Nephron progenitor cell (in vitro differentiated cells): ENCODE measurements at regions not wholly inside any gene's neighbourhood (a gene's known extent, or its start where the extent isn't known, plus 50 kb on each side); places are given as distances from the start of the nearest gene placed in this dataset.

Experiments used
- DNase-seq: peaks from one replicate; pipeline ENCODE4 v3.0.0; 2021
- H3K27ac Mint-ChIP-seq: 2 replicates; pipeline ENCODE4 v1.8.0; 2021; ENCODE audit warnings: mild to moderate bottlenecking, moderate library complexity, mixed read lengths
- H3K27me3 Mint-ChIP-seq: 2 replicates; pipeline ENCODE4 v1.8.0; 2021; ENCODE audit warnings: mild to moderate bottlenecking, low read depth, mixed read lengths; ENCODE audit not compliant: poor library complexity
- H3K36me3 Mint-ChIP-seq: 2 replicates; pipeline ENCODE4 v1.8.0; 2021; ENCODE audit warnings: low read depth, mixed read lengths
- H3K4me1 Mint-ChIP-seq: 2 replicates; pipeline ENCODE4 v1.8.0; 2021; ENCODE audit warnings: mixed read lengths
- H3K4me3 Mint-ChIP-seq: 2 replicates; pipeline ENCODE4 v1.8.0; 2021; ENCODE audit warnings: mild to moderate bottlenecking, moderate library complexity, mixed read lengths
- H3K9me3 Mint-ChIP-seq: 2 replicates; pipeline ENCODE4 v1.8.0; 2021; ENCODE audit warnings: mild to moderate bottlenecking, moderate library complexity, mixed read lengths
- TF ChIP-seq, protein P1 (sequence below): fragments of 200-600 bp; sonication (generic); IDR thresholded peaks from 2 replicates; pipeline ENCODE4 v1.5.0; 2021; ENCODE audit warnings: antibody characterized with exemption

DNA sequence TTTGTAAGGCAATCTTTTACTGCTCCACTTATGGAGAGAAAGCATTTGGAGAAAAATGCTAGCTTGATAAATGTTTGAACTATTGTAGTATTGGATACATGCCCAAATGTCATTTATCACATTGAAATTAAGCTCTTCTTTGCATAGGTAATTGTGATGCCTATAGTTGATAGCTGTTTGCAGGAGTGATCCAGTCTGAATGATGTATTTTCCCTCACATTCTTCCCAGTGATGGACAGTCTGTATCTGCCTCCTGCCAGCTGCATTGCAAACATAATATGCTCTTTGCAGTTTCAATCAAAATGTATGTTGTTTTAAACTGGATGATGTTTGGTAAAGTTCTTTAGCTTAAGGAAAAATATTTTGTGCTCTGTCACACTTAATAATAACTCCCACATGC is 89.8 kb downstream of the EDNRB start:
- no peaks in the 10 kb centered on the region for H3K36me3 Mint-ChIP-seq
- H3K9me3 Mint-ChIP-seq = no peaks in the 10 kb centered on the region
- no peaks in the 10 kb centered on the region for H3K27me3 Mint-ChIP-seq
- H3K4me1 Mint-ChIP-seq = no peaks in the 10 kb centered on the region
- TF ChIP-seq, protein P1, sequence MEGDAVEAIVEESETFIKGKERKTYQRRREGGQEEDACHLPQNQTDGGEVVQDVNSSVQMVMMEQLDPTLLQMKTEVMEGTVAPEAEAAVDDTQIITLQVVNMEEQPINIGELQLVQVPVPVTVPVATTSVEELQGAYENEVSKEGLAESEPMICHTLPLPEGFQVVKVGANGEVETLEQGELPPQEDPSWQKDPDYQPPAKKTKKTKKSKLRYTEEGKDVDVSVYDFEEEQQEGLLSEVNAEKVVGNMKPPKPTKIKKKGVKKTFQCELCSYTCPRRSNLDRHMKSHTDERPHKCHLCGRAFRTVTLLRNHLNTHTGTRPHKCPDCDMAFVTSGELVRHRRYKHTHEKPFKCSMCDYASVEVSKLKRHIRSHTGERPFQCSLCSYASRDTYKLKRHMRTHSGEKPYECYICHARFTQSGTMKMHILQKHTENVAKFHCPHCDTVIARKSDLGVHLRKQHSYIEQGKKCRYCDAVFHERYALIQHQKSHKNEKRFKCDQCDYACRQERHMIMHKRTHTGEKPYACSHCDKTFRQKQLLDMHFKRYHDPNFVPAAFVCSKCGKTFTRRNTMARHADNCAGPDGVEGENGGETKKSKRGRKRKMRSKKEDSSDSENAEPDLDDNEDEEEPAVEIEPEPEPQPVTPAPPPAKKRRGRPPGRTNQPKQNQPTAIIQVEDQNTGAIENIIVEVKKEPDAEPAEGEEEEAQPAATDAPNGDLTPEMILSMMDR = no peak
- no peak for DNase-seq
- H3K4me3 Mint-ChIP-seq = no peak overlapping the region
- no peak overlapping the region for H3K27ac Mint-ChIP-seq

DNA sequence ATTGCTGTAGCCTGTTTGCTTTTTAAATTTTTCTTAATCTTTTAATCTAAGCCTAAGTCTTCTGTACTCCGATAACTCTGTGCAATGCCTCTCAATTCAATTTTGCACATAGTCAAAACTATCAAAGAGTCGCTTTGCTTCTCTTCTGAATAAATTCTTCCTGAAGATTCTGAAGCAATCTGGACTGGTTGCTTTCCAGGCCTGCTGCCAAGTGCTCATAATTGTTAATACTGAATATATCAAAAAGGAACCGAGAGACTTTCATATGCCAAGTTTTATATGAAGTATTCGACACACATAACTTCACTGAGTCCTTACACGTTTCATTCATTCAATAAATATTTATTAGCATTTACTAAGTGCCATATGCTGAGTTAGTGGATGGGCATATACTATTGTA is 91.3 kb downstream of the EDNRB start:
- Mint-ChIP-seq H3K27me3 (no peaks in the 10 kb centered on the region), H3K27ac (no peak overlapping the region), H3K36me3 (no peaks in the 10 kb centered on the region), H3K4me1 (no peaks in the 10 kb centered on the region), H3K4me3 (no peak overlapping the region), H3K9me3 (no peaks in the 10 kb centered on the region)
- no peak for DNase-seq
- TF ChIP-seq, protein P1 = no peak

DNA sequence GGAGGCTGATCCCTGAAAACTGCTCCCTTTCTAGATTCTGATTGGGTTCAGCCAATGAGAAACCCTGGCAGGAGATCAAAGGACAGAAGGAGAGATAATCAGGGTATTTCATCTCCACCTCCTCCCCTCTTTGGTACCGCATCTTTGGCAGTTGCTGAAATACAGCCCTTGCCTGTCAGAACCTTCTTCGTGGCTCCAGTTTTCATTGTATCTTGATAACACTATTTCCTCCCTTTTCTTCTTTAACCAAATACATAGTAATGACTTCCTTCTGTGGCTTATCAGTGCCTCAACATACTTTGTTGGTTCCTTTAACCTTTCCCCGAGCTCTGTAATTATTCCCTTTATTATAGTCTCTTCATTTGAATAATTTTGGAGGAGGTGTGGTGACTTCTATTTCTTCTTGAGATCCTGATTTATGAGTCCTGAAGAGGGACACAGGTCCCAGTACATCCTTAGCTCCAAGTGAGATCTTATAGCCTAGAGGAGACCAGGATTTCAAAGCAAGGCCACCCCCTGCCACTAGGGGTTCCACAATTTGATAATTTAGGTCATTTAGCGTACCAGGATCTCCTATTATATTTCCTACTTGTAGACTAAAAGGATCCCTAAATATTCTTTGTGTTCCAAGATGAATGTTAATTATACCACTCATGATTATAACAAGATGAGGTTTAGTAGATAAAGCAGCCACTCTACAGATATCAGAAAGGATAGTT is 98.0 kb downstream of the EDNRB start:
- Mint-ChIP-seq H3K27ac (no peak overlapping the region), H3K9me3 (no peaks in the 10 kb centered on the region), H3K4me1 (peaks cover 6% of the 10 kb centered on the region), H3K27me3 (no peaks in the 10 kb centered on the region), H3K36me3 (no peaks in the 10 kb centered on the region), H3K4me3 (no peak overlapping the region)
- no peak for DNase-seq
- TF ChIP-seq, protein P1 = peak; percentile 0

DNA sequence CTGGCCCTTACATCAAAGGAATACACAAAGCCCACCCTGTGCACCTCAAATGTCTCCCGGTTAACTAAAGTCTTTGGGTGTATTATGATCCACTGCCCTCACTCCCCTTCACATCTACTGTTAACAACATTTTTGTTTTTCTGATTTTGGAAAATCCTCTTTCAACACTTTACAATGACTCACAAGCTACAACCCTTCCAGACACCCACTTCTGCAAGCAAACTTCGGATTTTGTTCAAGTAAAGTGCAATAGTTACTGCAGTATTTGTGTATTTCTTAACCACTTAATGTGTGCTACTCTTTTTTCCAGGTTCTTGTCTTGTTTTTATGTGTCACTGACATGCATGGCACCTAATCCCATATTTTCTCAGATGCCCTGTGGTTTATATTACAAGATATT is 101.1 kb downstream of the EDNRB start:
- DNase-seq = no peak
- H3K27me3 Mint-ChIP-seq = peaks cover 3% of the 10 kb centered on the region
- H3K27ac Mint-ChIP-seq = no peak overlapping the region
- TF ChIP-seq, protein P1 = no peak
- no peaks in the 10 kb centered on the region for H3K9me3 Mint-ChIP-seq
- H3K4me1 Mint-ChIP-seq = peaks cover 6% of the 10 kb centered on the region
- no peak overlapping the region for H3K4me3 Mint-ChIP-seq
- no peaks in the 10 kb centered on the region for H3K36me3 Mint-ChIP-seq

DNA sequence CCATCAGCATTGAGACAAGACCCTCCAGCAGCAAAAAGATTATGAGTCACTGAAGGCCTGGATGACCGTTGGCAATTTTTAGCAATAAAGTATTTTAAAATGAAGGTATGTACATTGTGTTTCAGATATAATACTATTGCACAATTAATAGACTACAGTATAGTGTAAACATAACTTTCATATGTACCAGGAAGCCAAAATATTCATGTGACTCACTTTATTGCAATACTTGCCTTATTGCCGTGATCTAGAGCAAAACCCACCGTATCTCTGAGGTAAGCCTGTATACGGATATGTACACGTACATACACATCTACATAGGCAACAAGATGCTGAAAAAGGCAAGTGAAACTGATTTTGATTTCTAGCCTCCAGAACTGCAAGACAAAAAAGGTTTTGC is 103.3 kb downstream of the EDNRB start:
- no peak overlapping the region for H3K27ac Mint-ChIP-seq
- no peaks in the 10 kb centered on the region for H3K9me3 Mint-ChIP-seq
- peaks cover 3% of the 10 kb centered on the region for H3K27me3 Mint-ChIP-seq
- TF ChIP-seq, protein P1 = no peak
- H3K4me3 Mint-ChIP-seq = no peak overlapping the region
- no peaks in the 10 kb centered on the region for H3K36me3 Mint-ChIP-seq
- DNase-seq = no peak
- peaks cover 1% of the 10 kb centered on the region for H3K4me1 Mint-ChIP-seq
